ENCODE measurements at regions not wholly inside any gene's neighbourhood (a gene's known extent, or its start where the extent isn't known, plus 50 kb on each side); places are given as distances from the start of the nearest gene placed in this dataset.

- TF ChIP-seq POLR2A (IDR thresholded peaks at IDR 0.05; ENCODE audit: low read length) (no peak), GATA1 (IDR thresholded peaks at IDR 0.05; ENCODE audit: low read depth, low read length) (no peak)
Observed at GRCh38 chr3:3586336-3586735, 212.9 kb upstream of the LRRN1 start.
